Thoracic aorta (tissue), 2 donors: ENCODE measurements at regions not wholly inside any gene's neighbourhood (a gene's known extent, or its start where the extent isn't known, plus 50 kb on each side); places are given as distances from the start of the nearest gene placed in this dataset.

Experiments
- ATAC-seq: fragments of 150-250 bp; one replicate; pipeline ENCODE4 v1.8.0; 2017; ENCODE audit warnings: low read depth; ENCODE audit not compliant: insufficient number of reproducible peaks, low FRiP score
- DNase-seq: peaks from one replicate; pipeline ENCODE4 v3.0.0-alpha.2; 2020; ENCODE audit warnings: low spot score
- H3K27ac ChIP-seq, 2 donors: fragments of 200-600 bp; sonication (generic); 1 replicate in 1 of 2; 2 replicates in 1 of 2; pipeline ENCODE4 v1.5.1; 2016; ENCODE audit warnings: mild to moderate bottlenecking in 2 of 2, moderate library complexity in 2 of 2
- H3K27me3 ChIP-seq: fragments of 200-600 bp; sonication (generic); replicated peaks from 2 replicates; pipeline ENCODE4 v1.6.0; 2016; ENCODE audit warnings: mild to moderate bottlenecking; ENCODE audit not compliant: insufficient read depth
- H3K36me3 ChIP-seq: fragments of 200-600 bp; sonication (generic); one replicate; pipeline ENCODE4 v1.5.1; 2016
- H3K4me1 ChIP-seq, 2 donors: fragments of 200-600 bp; sonication (generic); 1 replicate in 1 of 2; 2 replicates in 1 of 2; pipeline versions ENCODE4 v1.5.1 to v1.6.0; 2016; ENCODE audit warnings: low read depth in 2 of 2, mild to moderate bottlenecking in 1 of 2; ENCODE audit not compliant: control insufficient read depth in 1 of 2
- H3K4me3 ChIP-seq: fragments of 200-600 bp; sonication (generic); 2 replicates; pipeline ENCODE4 v1.5.1; 2016; ENCODE audit warnings: mild to moderate bottlenecking
- H3K9me3 ChIP-seq: fragments of 200-600 bp; sonication (generic); 2 replicates; pipeline ENCODE4 v1.5.1; 2016
- CTCF ChIP-seq: fragments of 200-600 bp; sonication (generic); IDR thresholded peaks from one replicate; pipeline ENCODE4 v1.5.1; 2019; ENCODE audit warnings: antibody characterized with exemption

- H3K27ac ChIP-seq = no peak overlapping the region
- no peak for DNase-seq
- no peaks in the 10 kb centered on the region for H3K4me1 ChIP-seq
- no peaks in the 10 kb centered on the region for H3K9me3 ChIP-seq
- H3K36me3 ChIP-seq = no peaks in the 10 kb centered on the region
- no peak overlapping the region for H3K4me3 ChIP-seq
- H3K27me3 ChIP-seq = no peaks in the 10 kb centered on the region
- TF ChIP-seq CTCF = no peak
- ATAC-seq = no peak
Observed at GRCh38 chr12:66799551-66799950, 120.7 kb upstream of the GRIP1 start.

GRCh38 chr12:66800046-66800445 lies 121.2 kb upstream of the GRIP1 start:
- no peaks in the 10 kb centered on the region for H3K4me1 ChIP-seq

GRCh38 chr12:66803930-66804329 lies 125.1 kb upstream of the GRIP1 start:
- no peaks in the 10 kb centered on the region for H3K27me3 ChIP-seq
- no peaks in the 10 kb centered on the region for H3K9me3 ChIP-seq
- DNase-seq (no peak), ATAC-seq (no peak)
- TF ChIP-seq CTCF = no peak
- H3K27ac ChIP-seq = no peak overlapping the region
- no peak overlapping the region for H3K4me3 ChIP-seq
- H3K4me1 ChIP-seq = no peaks in the 10 kb centered on the region
- no peaks in the 10 kb centered on the region for H3K36me3 ChIP-seq

More at GRCh38 chr12:66800046-66800445, 121.2 kb upstream of the GRIP1 start:
- ATAC-seq (no peak), DNase-seq (no peak)
- Histone ChIP-seq H3K4me3 (no peak overlapping the region), H3K27ac (no peak overlapping the region), H3K27me3 (no peaks in the 10 kb centered on the region), H3K9me3 (no peaks in the 10 kb centered on the region), H3K36me3 (no peaks in the 10 kb centered on the region)
- no peak for TF ChIP-seq CTCF

GRCh38 chr12:66804563-66804974 lies 125.7 kb upstream of the GRIP1 start:
- Histone ChIP-seq H3K27me3 (no peaks in the 10 kb centered on the region), H3K9me3 (no peaks in the 10 kb centered on the region), H3K36me3 (no peaks in the 10 kb centered on the region), H3K4me1 (no peaks in the 10 kb centered on the region), H3K4me3 (no peak overlapping the region), H3K27ac (no peak overlapping the region)
- no peak for TF ChIP-seq CTCF
- ATAC-seq (no peak), DNase-seq (no peak)

- Histone ChIP-seq H3K4me3 (no peak overlapping the region), H3K36me3 (no peaks in the 10 kb centered on the region), H3K9me3 (no peaks in the 10 kb centered on the region), H3K4me1 (no peaks in the 10 kb centered on the region), H3K27me3 (no peaks in the 10 kb centered on the region), H3K27ac (no peak overlapping the region)
- no peak for TF ChIP-seq CTCF
- ATAC-seq (no peak), DNase-seq (no peak)
Observed at GRCh38 chr12:66808606-66809005, 129.7 kb upstream of the GRIP1 start.
